Jurkat, Clone E6-1 (cell line): ENCODE measurements at regions not wholly inside any gene's neighbourhood (a gene's known extent, or its start where the extent isn't known, plus 50 kb on each side); places are given as distances from the start of the nearest gene placed in this dataset.

ENCODE experiments used
- DNase-seq: peaks from one replicate; pipeline ENCODE4 v3.0.0-alpha.2; 2011; ENCODE audit warnings: low read depth, low spot score
- H3K4me3 ChIP-seq: 2 replicates; pipeline ENCODE4 v1.5.1; 2011; ENCODE audit warnings: mild to moderate bottlenecking, low read length, control low read depth, moderate library complexity

GRCh38 chr5:73278693-73279092 lies 105.7 kb downstream of the TMEM174 start:
- DNase-seq = peak; percentile 10
- H3K4me3 ChIP-seq = no peak overlapping the region

DNA sequence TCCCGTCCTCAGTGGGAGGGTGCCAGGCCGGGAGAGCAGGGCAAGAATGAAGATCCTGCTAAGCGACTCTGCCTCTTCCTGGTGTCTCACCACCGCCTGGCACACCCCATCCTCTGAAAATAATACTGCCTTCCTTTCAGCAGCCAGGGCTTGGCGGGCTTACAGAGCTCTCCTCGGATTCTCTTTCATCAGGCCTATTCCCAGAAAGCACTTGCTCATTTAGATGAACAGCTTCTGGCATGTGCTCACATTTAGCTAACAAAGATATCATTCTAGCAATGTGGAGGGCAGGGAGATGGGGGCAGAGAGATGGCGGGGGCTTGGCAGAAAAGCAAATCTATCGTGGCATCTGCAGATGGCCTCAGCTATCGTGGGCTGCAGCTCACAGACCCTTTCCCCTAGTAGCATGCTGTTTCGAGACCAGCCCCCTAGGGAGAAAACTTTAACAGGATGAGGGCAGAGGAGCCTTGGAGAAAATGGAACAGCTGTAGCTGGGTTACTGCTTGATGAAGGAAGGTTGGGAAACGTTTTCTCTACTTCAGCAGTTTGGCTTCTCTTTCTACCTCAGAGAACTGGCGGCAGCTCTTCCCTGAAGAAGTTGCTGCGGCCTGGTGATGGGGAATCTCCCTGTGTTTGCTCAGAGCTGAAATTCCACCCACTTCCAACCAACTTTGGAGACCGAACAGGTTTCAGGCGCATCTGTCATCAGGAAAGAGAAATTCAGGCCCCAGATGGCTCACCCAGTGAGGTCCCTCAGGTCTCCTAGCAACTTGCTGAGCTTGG lies 102.1 kb downstream of the TMEM174 start:
- H3K4me3 ChIP-seq = no peak overlapping the region
- DNase-seq = no peak

- DNase-seq = no peak
- no peak overlapping the region for H3K4me3 ChIP-seq
Measured at GRCh38 chr5:73274121-73274520, 101.1 kb downstream of the TMEM174 start.

DNA sequence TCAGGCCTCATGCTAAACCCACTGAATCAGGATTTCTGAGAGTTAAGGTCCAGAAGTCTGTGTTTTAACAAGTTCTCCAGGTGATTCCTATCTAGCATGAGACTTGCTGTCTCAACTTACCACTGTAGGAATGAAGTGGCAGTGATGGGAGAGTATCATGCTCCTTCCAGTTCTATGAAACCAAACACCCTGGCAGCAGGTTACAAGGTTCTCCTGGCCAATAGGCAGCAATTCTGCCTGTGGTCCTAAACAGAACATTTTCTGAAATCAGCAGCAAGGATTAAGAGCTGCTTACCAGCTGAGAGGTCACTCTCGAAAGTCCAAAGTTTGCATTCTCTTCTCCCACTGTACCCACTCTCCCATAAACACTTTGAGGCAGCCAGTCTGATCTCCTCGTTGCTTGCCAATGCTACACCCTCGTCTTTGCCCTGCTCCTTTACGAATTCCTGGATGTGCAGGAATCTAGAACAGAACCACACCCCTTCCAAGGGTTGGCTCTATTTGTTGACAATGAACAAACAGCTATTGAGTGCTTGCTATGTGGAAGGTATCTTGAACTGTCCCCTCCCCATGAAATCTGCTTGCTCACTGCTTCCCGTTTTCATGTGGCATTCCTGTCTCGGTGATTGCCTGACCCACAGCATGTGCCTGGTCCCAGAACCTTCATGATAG lies 100.5 kb downstream of the TMEM174 start:
- DNase-seq = no peak

GRCh38 chr5:73272351-73272750 lies 99.4 kb downstream of the TMEM174 start:
- no peak for DNase-seq
- no peak overlapping the region for H3K4me3 ChIP-seq

More for the DNA sequence above, 100.5 kb downstream of the TMEM174 start:
- H3K4me3 ChIP-seq = no peak overlapping the region

DNA sequence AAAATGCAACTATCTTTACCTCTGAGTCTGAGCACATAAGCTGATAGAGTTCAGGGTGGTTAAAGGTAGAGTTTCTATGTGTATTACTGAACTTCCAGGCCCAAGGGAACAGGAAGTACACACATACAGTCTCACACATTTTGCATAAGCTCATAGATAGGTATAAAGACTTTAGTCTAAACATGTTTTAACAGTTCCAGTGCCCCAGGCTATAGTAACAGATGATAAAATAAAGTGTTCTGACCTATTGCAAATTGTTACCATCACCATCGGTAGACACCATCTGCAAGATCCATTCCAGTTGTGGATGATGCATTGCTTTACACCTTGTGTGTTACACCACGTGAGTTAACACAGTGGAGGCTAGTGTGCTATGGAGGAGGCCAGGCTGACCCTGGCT lies 95.8 kb downstream of the TMEM174 start:
- H3K4me3 ChIP-seq = no peak overlapping the region
- DNase-seq = no peak

DNA sequence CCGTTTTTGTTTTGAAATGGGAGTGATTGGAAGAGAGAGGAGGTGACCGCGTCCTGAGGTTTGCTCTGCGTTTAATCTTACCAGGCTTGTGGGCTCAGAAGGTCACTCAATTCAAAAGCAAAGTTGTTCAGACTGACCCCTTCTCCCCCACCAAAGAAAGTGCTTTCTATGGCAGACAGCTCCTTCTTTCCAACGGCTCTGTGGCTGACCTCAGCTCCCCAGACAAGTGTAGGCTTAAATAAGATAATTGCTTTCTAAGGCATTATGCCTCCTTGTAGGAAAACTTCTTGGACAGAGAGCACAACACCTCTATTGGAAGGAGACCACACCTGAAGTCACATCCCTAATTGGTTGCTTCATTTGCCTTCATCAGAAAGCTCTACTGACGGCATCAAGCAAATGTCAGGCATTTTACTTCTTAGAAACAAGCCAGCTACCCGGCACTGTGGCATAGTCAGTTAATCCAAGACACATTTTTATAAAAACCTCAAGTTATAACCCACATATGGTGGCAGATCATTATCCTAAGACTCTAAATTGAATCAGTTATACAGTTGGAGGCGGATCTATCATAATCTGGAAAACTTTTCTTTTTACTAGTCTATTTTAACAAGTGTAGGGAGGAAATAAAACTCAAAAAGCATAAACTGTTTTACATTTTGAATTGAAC lies 94.9 kb downstream of the TMEM174 start:
- DNase-seq = no peak
- H3K4me3 ChIP-seq = no peak overlapping the region

GRCh38 chr5:73266925-73267765 lies 94.2 kb downstream of the TMEM174 start:
- no peak for DNase-seq
- no peak overlapping the region for H3K4me3 ChIP-seq

- H3K4me3 ChIP-seq = no peak overlapping the region
- DNase-seq = no peak
Measured at GRCh38 chr5:73266176-73266738, 93.3 kb downstream of the TMEM174 start.

DNA sequence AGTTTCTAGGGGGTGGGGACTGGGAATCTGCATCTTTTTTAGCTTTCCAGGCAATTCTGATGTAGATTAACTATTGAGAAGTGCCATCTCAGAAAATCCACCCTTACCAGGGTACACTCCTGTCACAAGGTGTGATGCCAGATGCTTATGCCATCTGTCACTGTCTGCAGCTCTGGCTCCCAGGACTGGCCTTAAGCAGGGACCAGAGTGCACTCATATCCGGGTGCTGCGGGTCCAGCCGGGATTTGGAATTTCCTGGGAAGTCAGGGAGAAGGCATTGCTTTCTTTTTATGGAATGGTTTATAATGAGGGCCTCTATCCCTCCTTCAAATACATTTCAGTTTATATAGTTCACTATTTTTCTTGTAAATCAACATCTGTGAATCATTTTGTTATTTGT lies 92.6 kb downstream of the TMEM174 start:
- no peak for DNase-seq

DNA sequence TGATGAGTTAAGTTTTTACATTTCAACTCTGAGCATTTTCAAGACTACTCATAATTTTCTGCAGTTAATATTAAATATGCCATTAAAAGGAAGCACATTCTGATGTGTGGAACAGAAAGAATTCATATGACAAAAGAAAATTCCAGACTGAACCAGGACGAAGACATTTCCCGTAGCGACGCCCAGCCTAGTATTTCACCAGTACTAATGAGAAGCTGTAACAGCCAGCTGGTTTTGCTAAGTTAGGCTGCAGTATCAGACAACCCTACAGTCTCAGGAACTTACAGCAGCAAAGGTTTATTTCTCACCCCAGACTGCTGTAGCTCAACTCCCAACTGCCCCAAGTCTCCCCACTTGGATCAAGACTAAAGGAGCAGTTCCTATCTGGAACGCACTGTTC lies 91.6 kb downstream of the TMEM174 start:
- H3K4me3 ChIP-seq = no peak overlapping the region
- DNase-seq = no peak

More for the DNA sequence above, 92.6 kb downstream of the TMEM174 start:
- no peak overlapping the region for H3K4me3 ChIP-seq

DNA sequence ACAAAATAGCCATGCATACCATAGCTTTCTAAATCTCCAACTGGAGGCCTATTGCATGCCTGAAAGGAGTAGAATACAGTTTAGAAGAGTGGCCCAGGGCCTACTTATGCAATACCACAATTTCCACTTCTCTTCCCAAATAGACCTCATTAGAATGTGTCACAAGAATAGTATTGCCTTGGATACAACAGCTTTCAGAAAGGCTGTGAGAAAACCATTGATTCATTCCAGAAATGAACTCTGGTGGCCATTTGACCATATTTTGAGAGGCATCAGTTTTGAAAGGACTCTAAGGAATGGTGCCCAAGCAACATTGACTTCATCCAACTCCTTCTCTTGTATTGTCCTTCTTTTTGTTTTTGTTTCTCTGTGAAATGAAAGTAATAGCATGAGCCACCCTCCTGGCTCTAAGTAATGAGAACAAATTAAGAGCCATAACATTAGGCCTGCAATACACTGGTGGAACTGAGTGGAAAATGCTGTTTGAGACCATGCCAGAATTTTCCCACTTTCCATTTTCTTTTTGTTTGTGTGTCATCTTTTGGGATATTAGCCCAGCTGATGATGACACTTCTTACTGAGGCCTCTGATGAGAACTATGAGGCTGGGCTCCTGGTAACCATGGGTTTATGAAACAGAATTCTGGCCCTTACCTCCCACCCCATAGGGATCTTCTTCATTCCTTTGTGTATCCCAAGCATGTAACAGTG lies 90.2 kb downstream of the TMEM174 start:
- H3K4me3 ChIP-seq = no peak overlapping the region
- DNase-seq = no peak

DNA sequence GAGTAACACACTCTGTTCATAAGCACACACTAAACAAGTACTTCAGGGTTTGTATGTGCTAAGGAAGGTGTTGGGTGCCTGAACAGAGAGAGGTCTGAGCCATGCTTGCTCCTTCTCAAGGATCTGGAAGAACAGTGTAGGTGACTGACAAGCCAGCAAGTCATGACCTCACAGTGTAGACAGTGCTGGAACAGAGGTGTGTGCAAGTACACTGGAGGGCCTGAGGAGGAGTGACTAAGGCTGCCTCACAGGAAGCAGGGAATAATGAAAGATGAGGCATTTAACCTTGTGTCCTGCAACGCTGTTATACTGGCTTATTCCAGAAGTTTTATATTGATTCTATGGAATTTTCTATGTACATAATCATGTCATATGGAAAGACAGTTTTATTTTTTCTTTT lies 83.9 kb downstream of the TMEM174 start:
- no peak overlapping the region for H3K4me3 ChIP-seq

DNA sequence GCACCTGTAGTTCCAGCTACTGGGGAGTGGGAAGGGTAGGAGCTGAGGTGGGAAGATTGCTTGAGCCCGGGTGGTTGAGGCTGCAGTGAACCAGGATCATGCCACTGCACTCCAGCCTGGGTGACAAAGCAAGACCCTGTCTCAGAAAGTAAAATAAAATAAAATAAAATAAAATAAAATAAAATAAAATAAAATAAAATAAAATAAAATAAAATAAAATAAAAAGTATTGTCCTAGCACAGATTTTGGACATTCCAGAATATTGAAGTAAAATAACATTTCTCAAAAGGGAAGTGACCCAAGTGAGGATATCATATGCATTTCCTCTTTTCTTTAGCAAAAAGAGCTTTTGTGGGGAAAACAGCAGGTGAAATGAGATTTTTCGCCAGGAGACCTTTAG lies 83.5 kb downstream of the TMEM174 start:
- DNase-seq = no peak
- H3K4me3 ChIP-seq = no peak overlapping the region

More for the DNA sequence above, 83.9 kb downstream of the TMEM174 start:
- DNase-seq = no peak

GRCh38 chr5:73256012-73256411 lies 83.0 kb downstream of the TMEM174 start:
- no peak for DNase-seq
- H3K4me3 ChIP-seq = no peak overlapping the region

- no peak for DNase-seq
- no peak overlapping the region for H3K4me3 ChIP-seq
Measured at GRCh38 chr5:73254642-73255041, 81.6 kb downstream of the TMEM174 start.

- H3K4me3 ChIP-seq = no peak overlapping the region
- no peak for DNase-seq
Measured at GRCh38 chr5:73253047-73253660, 80.2 kb downstream of the TMEM174 start.

GRCh38 chr5:73250645-73251044 lies 77.7 kb downstream of the TMEM174 start:
- no peak overlapping the region for H3K4me3 ChIP-seq
- no peak for DNase-seq
